Activated B cell treated with CpG ODN at 0.5 μM for 24 hours (primary cell): ENCODE measurements at regions not wholly inside any gene's neighbourhood (a gene's known extent, or its start where the extent isn't known, plus 50 kb on each side); places are given as distances from the start of the nearest gene placed in this dataset.
"Not testable (repeated sequence)": the region's sequence is repeated elsewhere in the genome, so short reads cannot be mapped to it uniquely, and the experiment has no call there.

ENCODE experiments used
- ATAC-seq: fragments of 200-7000 bp; cut with Tn5 transposase; one replicate; pipeline ENCODE4 v1.10.0; 2021; ENCODE audit warnings: low read depth, mild to moderate bottlenecking, moderate library complexity
- CTCF ChIA-PET: fragments of 350-600 bp; sonication (Branson Sonifier 250); formaldehyde crosslinking; loops from one replicate; lab custom pipeline; 2021; ENCODE audit warnings: antibody characterized with exemption; lab: Charles Lee
- POLR2A ChIA-PET: fragments of 350-600 bp; sonication (Branson Sonifier 250); formaldehyde crosslinking; loops from one replicate; lab custom pipeline; 2021; ENCODE audit warnings: antibody characterized with exemption; lab: Charles Lee
- DNase-seq: peaks from one replicate; pipeline ENCODE4 v3.0.0; 2022
- H3K27ac Mint-ChIP-seq: one replicate; pipeline ENCODE4 v1.8.0; 2020; ENCODE audit warnings: mixed read lengths
- H3K27me3 Mint-ChIP-seq: one replicate; pipeline ENCODE4 v1.8.0; 2021; ENCODE audit warnings: mixed read lengths
- H3K36me3 Mint-ChIP-seq: one replicate; pipeline ENCODE4 v1.8.0; 2021; ENCODE audit warnings: low read depth, mixed read lengths
- H3K4me1 Mint-ChIP-seq: one replicate; pipeline ENCODE4 v1.8.0; 2021; ENCODE audit warnings: mixed read lengths
- H3K4me3 Mint-ChIP-seq: one replicate; pipeline ENCODE4 v1.8.0; 2020; ENCODE audit warnings: mild to moderate bottlenecking, mixed read lengths
- H3K9me3 Mint-ChIP-seq: one replicate; pipeline ENCODE4 v1.8.0; 2020; ENCODE audit warnings: mixed read lengths
- CTCF ChIP-seq: fragments of 200-600 bp; IDR thresholded peaks from one replicate; pipeline ENCODE4 v1.8.0; 2022; ENCODE audit warnings: antibody characterized with exemption, mild to moderate bottlenecking
- intact Hi-C: fragments of 100-400 bp; cut with micrococcal nuclease; formaldehyde crosslinking; loops from one replicate; pipeline ENCODE4 v1.15.1; 2024

GRCh38 chrX:84747516-84747915, 245.3 kb upstream of the HDX start:
- no peak for TF ChIP-seq CTCF
- no peaks in the 10 kb centered on the region for H3K36me3 Mint-ChIP-seq
- no peaks in the 10 kb centered on the region for H3K4me1 Mint-ChIP-seq
- H3K27me3 Mint-ChIP-seq: no peaks in the 10 kb centered on the region
- no peak overlapping the region for H3K27ac Mint-ChIP-seq
- ATAC-seq (no peak), DNase-seq (no peak)
- H3K9me3 Mint-ChIP-seq: no peaks in the 10 kb centered on the region
- H3K4me3 Mint-ChIP-seq: no peak overlapping the region
- intact Hi-C loops: no loop called here
- POLR2A ChIA-PET: no interaction called here
- CTCF ChIA-PET: no interaction called here

GRCh38 chrX:84748965-84749656, 246.9 kb upstream of the HDX start:
- Mint-ChIP-seq H3K4me3 (no peak overlapping the region), H3K4me1 (no peaks in the 10 kb centered on the region), H3K36me3 (no peaks in the 10 kb centered on the region), H3K27ac (no peak overlapping the region), H3K9me3 (no peaks in the 10 kb centered on the region), H3K27me3 (no peaks in the 10 kb centered on the region)
- ChIA-PET CTCF (no interaction called here), POLR2A (no interaction called here)
- ATAC-seq (no peak), DNase-seq (no peak)
- TF ChIP-seq CTCF: no peak
- intact Hi-C loops: no loop called here

GRCh38 chrX:84760560-84760959, 243.1 kb upstream of the APOOL start:
- no peaks in the 10 kb centered on the region for H3K27me3 Mint-ChIP-seq
- H3K36me3 Mint-ChIP-seq: no peaks in the 10 kb centered on the region
- ATAC-seq (no peak), DNase-seq (no peak)
- TF ChIP-seq CTCF: no peak
- CTCF ChIA-PET: no interaction called here
- POLR2A ChIA-PET: no interaction called here
- intact Hi-C loops: no loop called here
- H3K4me3 Mint-ChIP-seq: no peak overlapping the region
- no peaks in the 10 kb centered on the region for H3K9me3 Mint-ChIP-seq
- no peaks in the 10 kb centered on the region for H3K4me1 Mint-ChIP-seq
- H3K27ac Mint-ChIP-seq: no peak overlapping the region

- no peak for TF ChIP-seq CTCF
- DNase-seq (no peak), ATAC-seq (no peak)
- CTCF ChIA-PET: no interaction called here
- Mint-ChIP-seq H3K9me3 (peaks cover 3% of the 10 kb centered on the region), H3K27me3 (no peaks in the 10 kb centered on the region), H3K27ac (no peak overlapping the region), H3K4me1 (no peaks in the 10 kb centered on the region), H3K4me3 (no peak overlapping the region), H3K36me3 (no peaks in the 10 kb centered on the region)
- POLR2A ChIA-PET: no interaction called here
- intact Hi-C loops: no loop called here
Measured at GRCh38 chrX:84796321-84796720, 207.4 kb upstream of the APOOL start.

- no peak for TF ChIP-seq CTCF
- Mint-ChIP-seq H3K9me3 (no peaks in the 10 kb centered on the region), H3K36me3 (no peaks in the 10 kb centered on the region), H3K27ac (no peak overlapping the region), H3K4me1 (no peaks in the 10 kb centered on the region), H3K4me3 (no peak overlapping the region), H3K27me3 (no peaks in the 10 kb centered on the region)
- DNase-seq: no peak
- POLR2A ChIA-PET: no interaction called here
- ATAC-seq: no peak
- intact Hi-C loops: no loop called here
- CTCF ChIA-PET: no interaction called here
Measured at GRCh38 chrX:84830836-84831235, 172.8 kb upstream of the APOOL start.

GRCh38 chrX:84846541-84846940, 157.1 kb upstream of the APOOL start:
- DNase-seq, H3K4me1 Mint-ChIP-seq, H3K27me3 Mint-ChIP-seq, POLR2A ChIA-PET, H3K4me3 Mint-ChIP-seq, H3K27ac Mint-ChIP-seq, ATAC-seq, intact Hi-C loops, H3K9me3 Mint-ChIP-seq, CTCF ChIA-PET, H3K36me3 Mint-ChIP-seq: not testable (repeated sequence)

- H3K27ac Mint-ChIP-seq, H3K27me3 Mint-ChIP-seq, intact Hi-C loops: not testable (repeated sequence)
Measured at GRCh38 chrX:84851183-84851582, 152.5 kb upstream of the APOOL start.

GRCh38 chrX:84856791-84857190, 146.9 kb upstream of the APOOL start:
- H3K36me3 Mint-ChIP-seq, ATAC-seq, H3K4me1 Mint-ChIP-seq, H3K27ac Mint-ChIP-seq, intact Hi-C loops, POLR2A ChIA-PET, H3K9me3 Mint-ChIP-seq, CTCF ChIA-PET, H3K4me3 Mint-ChIP-seq, DNase-seq, H3K27me3 Mint-ChIP-seq: not testable (repeated sequence)

More at GRCh38 chrX:84851183-84851582, 152.5 kb upstream of the APOOL start:
- POLR2A ChIA-PET, ATAC-seq, H3K4me3 Mint-ChIP-seq, CTCF ChIA-PET, H3K4me1 Mint-ChIP-seq, DNase-seq, H3K36me3 Mint-ChIP-seq: not testable (repeated sequence)
- H3K9me3 Mint-ChIP-seq: peaks cover 12% of the 10 kb centered on the region
